K562 (cell line): ENCODE measurements at regions not wholly inside any gene's neighbourhood (a gene's known extent, or its start where the extent isn't known, plus 50 kb on each side); places are given as distances from the start of the nearest gene placed in this dataset.

Source experiments
- ATAC-seq: fragments of 200-7000 bp; cut with Tn5 transposase; 3 replicates; pipeline ENCODE4 v1.9.1; 2020; ENCODE audit warnings: moderate library complexity
- BruUV-seq: library from RNA; stranded (reverse); fragments of 400-500 nt; replicated peaks from 2 replicates; lab custom pipeline; 2021; lab: Mats Ljungman, UMichigan
- CTCF ChIA-PET: fragments of 300-600 bp; formaldehyde crosslinking; extraction: SDS; loops from one replicate; lab custom pipeline; 2021; ENCODE audit warnings: low intra/inter-chr PET ratio; lab: Yijun Ruan, JAX
- POLR2A ChIA-PET: fragments of 300-600, 350-650 bp; sonication (Branson Sonifier 250); formaldehyde crosslinking; extraction: SDS; loops from one replicate; lab custom pipeline; 2021; ENCODE audit warnings: antibody characterized with exemption, inconsistent platforms; lab: Yijun Ruan, JAX
- DNase-seq, 4 experiments: peaks; one replicate each; pipeline versions ENCODE4 v3.0.0 to v3.0.0-alpha.2; 2011 to 2018; ENCODE audit warnings: low spot score in 3 of 4, mixed read lengths in 3 of 4; ENCODE audit errors: extremely low read depth in 1 of 4
- FAIRE-seq: peaks from 2 replicates; lab custom pipeline; 2011; peaks lifted over from hg19 to GRCh38; lab: Jason Lieb, UNC
- H2AFZ ChIP-seq: 2 replicates; pipeline ENCODE4 v1.6.0; 2011; ENCODE audit warnings: low read depth, low read length, control low read depth, inconsistent platforms
- H3K27ac ChIP-seq: fragments of 200-600 bp; 3 replicates; pipeline ENCODE4 v1.8.0; 2011; ENCODE audit warnings: low read depth, mild to moderate bottlenecking, control low read depth, inconsistent platforms, low read length, moderate library complexity, mixed read lengths; ENCODE audit errors: extremely low read depth
- H3K27me3 ChIP-seq, 2 experiments: fragments of 300-600 bp in 1 of 2; 2 replicates in 1 of 2; 3 replicates in 1 of 2; pipeline versions ENCODE4 v1.6.0 to v1.8.0; 2011; ENCODE audit warnings: inconsistent platforms in 2 of 2, low read length in 2 of 2, mild to moderate bottlenecking in 1 of 2, mixed read lengths in 1 of 2, moderate library complexity in 1 of 2; ENCODE audit not compliant: control insufficient read depth in 2 of 2, insufficient read depth in 2 of 2
- H3K36me3 ChIP-seq: fragments of 300-600 bp; 3 replicates; pipeline ENCODE4 v1.8.0; 2011; ENCODE audit warnings: mild to moderate bottlenecking, low read length, inconsistent platforms; ENCODE audit not compliant: control insufficient read depth, insufficient read depth
- H3K4me1 ChIP-seq, 2 experiments: fragments of 200-600 bp in 1 of 2; replicated peaks in 1 of 2; 2 replicates in 1 of 2; 3 replicates in 1 of 2; pipeline versions ENCODE4 v1.5.1 to v1.8.0; 2011; ENCODE audit warnings: inconsistent platforms in 2 of 2, low read length in 2 of 2, mild to moderate bottlenecking in 1 of 2, mixed read lengths in 1 of 2, moderate library complexity in 1 of 2; ENCODE audit not compliant: control insufficient read depth in 2 of 2, insufficient read depth in 2 of 2
- H3K4me2 ChIP-seq: 2 replicates; pipeline ENCODE4 v1.6.1; 2011; ENCODE audit warnings: low read length, control low read depth, inconsistent platforms, mixed read lengths; ENCODE audit not compliant: insufficient read depth
- H3K4me3 ChIP-seq: fragments of 200-600 bp; sonication (generic), shearing (Covaris generic); 2 replicates; pipeline ENCODE4 v1.5.1; 2016; ENCODE audit warnings: control low read depth, inconsistent platforms
- H3K79me2 ChIP-seq: fragments of 200-600 bp; 3 replicates; pipeline ENCODE4 v1.8.0; 2011; ENCODE audit warnings: low read length, inconsistent platforms; ENCODE audit not compliant: control insufficient read depth, insufficient read depth
- H3K9ac ChIP-seq, 2 experiments: 2 replicates each; pipeline versions ENCODE4 v1.6.0 to v1.6.1; 2011; ENCODE audit warnings: low read depth in 2 of 2, low read length in 2 of 2, control low read depth in 1 of 2, inconsistent platforms in 1 of 2, mild to moderate bottlenecking in 1 of 2, mixed read lengths in 1 of 2; ENCODE audit not compliant: insufficient read depth in 1 of 2
- H3K9me1 ChIP-seq: one replicate; pipeline ENCODE4 v1.6.0; 2011; ENCODE audit warnings: inconsistent platforms, mild to moderate bottlenecking, low read length, moderate library complexity; ENCODE audit not compliant: control insufficient read depth, insufficient read depth
- H3K9me3 ChIP-seq: replicated peaks from 2 replicates; pipeline ENCODE4 v1.5.1; 2011; ENCODE audit warnings: low read depth, low read length, inconsistent platforms; ENCODE audit not compliant: control insufficient read depth, insufficient read depth
- H4K20me1 ChIP-seq: replicated peaks from 2 replicates; pipeline ENCODE4 v1.6.1; 2011; ENCODE audit warnings: low read length, inconsistent platforms, mixed read lengths; ENCODE audit not compliant: control insufficient read depth, insufficient read depth
- DLX4 ChIP-seq: fragments of 250-450 bp; sonication (Bioruptor Pico); IDR thresholded peaks from 2 replicates; pipeline ENCODE4 v1.6.1; 2021; ENCODE audit warnings: mild to moderate bottlenecking
- E2F4 ChIP-seq: sonication (generic); formaldehyde crosslinking; IDR thresholded peaks from 2 replicates; pipeline ENCODE4 v1.8.0; 2022; ENCODE audit warnings: mild to moderate bottlenecking, low read depth, missing genetic modification reagents
- FOXJ3 ChIP-seq: sonication (generic); formaldehyde crosslinking; IDR thresholded peaks from 2 replicates; pipeline ENCODE4 v1.4.0; 2020; ENCODE audit warnings: mild to moderate bottlenecking, missing genetic modification reagents
- HDAC3 ChIP-seq: fragments of 450-650 bp; IDR thresholded peaks from 2 replicates; pipeline ENCODE4 v1.6.1; 2018; ENCODE audit warnings: borderline replicate concordance, mild to moderate bottlenecking, moderate library complexity; ENCODE audit not compliant: partially characterized antibody
- MTA1 ChIP-seq: fragments of 450-650 bp; IDR thresholded peaks from 2 replicates; pipeline ENCODE4 v1.6.1; 2017; ENCODE audit warnings: borderline replicate concordance
- NR2C1 ChIP-seq, 2 experiments: fragments of 450-650 bp; IDR thresholded peaks; 2 replicates each; pipeline ENCODE4 v1.6.1; 2017; ENCODE audit warnings: mild to moderate bottlenecking in 2 of 2, antibody characterized with exemption in 1 of 2, inconsistent platforms in 1 of 2, missing compliant biosample characterization in 1 of 2, missing genetic modification characterization in 1 of 2
- POLR3A ChIP-seq: IDR thresholded peaks from 2 replicates; pipeline ENCODE4 v1.6.1; 2011; ENCODE audit warnings: borderline replicate concordance, mild to moderate bottlenecking, moderate library complexity; ENCODE audit not compliant: insufficient read length, insufficient read depth; ENCODE audit errors: extremely low read depth
- RBFOX2 ChIP-seq: fragments of 200-400 bp; formaldehyde crosslinking; IDR thresholded peaks from 2 replicates; pipeline ENCODE4 v1.6.1; 2017; ENCODE audit warnings: low read depth, mild to moderate bottlenecking, low read length, moderate library complexity
- SAFB ChIP-seq: fragments of 200-400 bp; formaldehyde crosslinking; IDR thresholded peaks from 2 replicates; pipeline ENCODE4 v1.6.1; 2017; ENCODE audit warnings: low read depth, low read length, borderline replicate concordance
- SIN3B ChIP-seq: fragments of 450-650 bp; IDR thresholded peaks from 2 replicates; pipeline ENCODE4 v1.6.1; 2017; ENCODE audit warnings: low read depth, mild to moderate bottlenecking, moderate library complexity
- SRSF3 ChIP-seq: fragments of 200-400 bp; formaldehyde crosslinking; IDR thresholded peaks from 2 replicates; pipeline ENCODE4 v1.6.1; 2016; ENCODE audit warnings: mild to moderate bottlenecking, low read length, moderate library complexity; ENCODE audit not compliant: insufficient read depth
- TGIF2 ChIP-seq: sonication (generic); formaldehyde crosslinking; IDR thresholded peaks from 2 replicates; pipeline ENCODE4 v1.8.1; 2022; ENCODE audit warnings: mild to moderate bottlenecking, missing genetic modification reagents, moderate library complexity
- ZBTB34 ChIP-seq: fragments of 250-450 bp; sonication (Bioruptor Pico); IDR thresholded peaks from 2 replicates; pipeline ENCODE4 v1.8.0; 2021; ENCODE audit warnings: mild to moderate bottlenecking, moderate library complexity
- ZC3H4 ChIP-seq: sonication (generic); formaldehyde crosslinking; IDR thresholded peaks from 2 replicates; pipeline ENCODE4 v1.9.0; 2021; ENCODE audit warnings: missing genetic modification reagents, borderline replicate concordance
- ZNF12 ChIP-seq: sonication (generic); formaldehyde crosslinking; IDR thresholded peaks from 2 replicates; pipeline ENCODE4 v1.4.0; 2020; ENCODE audit warnings: mild to moderate bottlenecking, missing genetic modification reagents
- ZNF224 ChIP-seq: sonication (generic); formaldehyde crosslinking; IDR thresholded peaks from 2 replicates; pipeline ENCODE4 v1.8.0; 2022; ENCODE audit warnings: mild to moderate bottlenecking, missing genetic modification reagents
- ZNF512 ChIP-seq: IDR thresholded peaks from 2 replicates; pipeline ENCODE4 v1.6.1; 2016; ENCODE audit warnings: missing genetic modification characterization, missing compliant biosample characterization
- ZNF644 ChIP-seq: fragments of 200-800 bp; sonication (Bioruptor generic); IDR thresholded peaks from 2 replicates; pipeline ENCODE4 v1.6.1; 2016; ENCODE audit warnings: low read depth, missing genetic modification characterization, missing compliant biosample characterization
- WGBS: fragments of 100-300 bp; shearing (Covaris generic); methylation state at CpG from one replicate; pipeline ENCODE4 v1.1.6; 2016; ENCODE audit warnings: low coverage, mixed read lengths; ENCODE audit not compliant: insufficient coverage; ENCODE audit errors: missing lambda C conversion rate; 5-methylcytosine and 5-hydroxymethylcytosine counted together
- in situ Hi-C: fragments of 300-500 bp; cut with MboI; formaldehyde crosslinking; loops from 4 replicates; pipeline ENCODE4 v1.15.0; 2018; ENCODE audit warnings: inconsistent platforms, mixed read lengths
- intact Hi-C: fragments of 100-400 bp; cut with micrococcal nuclease; formaldehyde crosslinking; loops from 2 replicates; pipeline ENCODE4 v1.14.2; 2022

- ChIA-PET POLR2A (no interaction called here), CTCF (no interaction called here)
- H3K27ac ChIP-seq = no peak overlapping the region
- no peak overlapping the region for H3K4me3 ChIP-seq
- no TSS peak for BruUV-seq
- DNase-seq (no peak), FAIRE-seq (no peak), ATAC-seq (no peak)
- H3K4me1 ChIP-seq = no peaks in the 10 kb centered on the region
- no peaks in the 10 kb centered on the region for H3K36me3 ChIP-seq
- no peak overlapping the region for H2AFZ ChIP-seq
- in situ Hi-C loops (no loop called here), intact Hi-C loops (no loop called here)
- H3K9ac ChIP-seq = no peak overlapping the region
- H3K9me3 ChIP-seq = no peaks in the 10 kb centered on the region
- H3K27me3 ChIP-seq = no peaks in the 10 kb centered on the region
- no peak overlapping the region for H3K4me2 ChIP-seq
- H4K20me1 ChIP-seq = no peaks in the 10 kb centered on the region
- WGBS = 0% methylated on average over 5 of the region's 5 CpGs
- no peaks in the 10 kb centered on the region for H3K79me2 ChIP-seq
- TF ChIP-seq ZNF512 (tag) (no peak), SAFB (no peak), ZBTB34 (CRISPR knock-in tag) (no peak), RBFOX2 (no peak), FOXJ3 (CRISPR knock-in tag) (no peak), HDAC3 (no peak), SRSF3 (no peak), NR2C1 (IDR thresholded peaks at IDR 0.05) (no peak), NR2C1 (tag; IDR thresholded peaks at IDR 0.05) (no peak), TGIF2 (CRISPR knock-in tag) (no peak), E2F4 (CRISPR knock-in tag) (no peak), MTA1 (no peak), SIN3B (no peak), ZNF224 (CRISPR knock-in tag) (no peak), ZNF644 (tag) (no peak), ZC3H4 (CRISPR knock-in tag) (no peak), ZNF12 (no peak), DLX4 (CRISPR knock-in tag) (no peak), POLR3A (no peak)
- TF ChIP-seq, all 486 proteins: peak for 0
- H3K9me1 ChIP-seq = no peaks in the 10 kb centered on the region
Measured at GRCh38 chr17:72318131-72318530, 197.3 kb downstream of the SOX9 start.
